ENCODE measurements at regions not wholly inside any gene's neighbourhood (a gene's known extent, or its start where the extent isn't known, plus 50 kb on each side); places are given as distances from the start of the nearest gene placed in this dataset.

DNA sequence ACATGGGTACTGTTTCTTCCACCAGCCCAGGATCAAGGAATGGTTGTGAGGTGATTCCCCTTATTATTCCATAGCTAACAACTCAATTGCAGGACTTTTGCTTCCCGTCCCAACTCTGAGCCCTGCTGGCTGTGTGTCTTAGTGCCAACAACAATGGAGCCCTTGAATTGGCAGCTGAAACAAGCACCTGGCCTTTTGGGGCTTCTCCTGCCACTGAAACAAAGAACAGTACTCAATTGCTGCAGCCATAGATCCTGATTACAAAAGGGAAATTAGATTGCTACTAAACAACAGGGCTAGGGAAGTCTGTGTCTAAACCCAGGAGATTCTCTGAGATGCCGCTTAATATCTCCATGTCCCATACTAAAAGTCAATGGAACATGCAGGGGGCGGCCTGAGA is 61.3 kb upstream of the CARMIL1 start:
- DNase-seq (ENCODE audit: low read depth, low spot score): no peak
- H3K9me3 Mint-ChIP-seq: peaks cover 3% of the 10 kb centered on the region
- no peak overlapping the region for H3K4me3 Mint-ChIP-seq
- no peak overlapping the region for H3K27ac Mint-ChIP-seq (ENCODE audit: unreplicated experiment)
- no peaks in the 10 kb centered on the region for H3K36me3 Mint-ChIP-seq (ENCODE audit: low read depth)
- no peaks in the 10 kb centered on the region for H3K27me3 Mint-ChIP-seq (ENCODE audit: low read depth)
- TF ChIP-seq, protein P1, sequence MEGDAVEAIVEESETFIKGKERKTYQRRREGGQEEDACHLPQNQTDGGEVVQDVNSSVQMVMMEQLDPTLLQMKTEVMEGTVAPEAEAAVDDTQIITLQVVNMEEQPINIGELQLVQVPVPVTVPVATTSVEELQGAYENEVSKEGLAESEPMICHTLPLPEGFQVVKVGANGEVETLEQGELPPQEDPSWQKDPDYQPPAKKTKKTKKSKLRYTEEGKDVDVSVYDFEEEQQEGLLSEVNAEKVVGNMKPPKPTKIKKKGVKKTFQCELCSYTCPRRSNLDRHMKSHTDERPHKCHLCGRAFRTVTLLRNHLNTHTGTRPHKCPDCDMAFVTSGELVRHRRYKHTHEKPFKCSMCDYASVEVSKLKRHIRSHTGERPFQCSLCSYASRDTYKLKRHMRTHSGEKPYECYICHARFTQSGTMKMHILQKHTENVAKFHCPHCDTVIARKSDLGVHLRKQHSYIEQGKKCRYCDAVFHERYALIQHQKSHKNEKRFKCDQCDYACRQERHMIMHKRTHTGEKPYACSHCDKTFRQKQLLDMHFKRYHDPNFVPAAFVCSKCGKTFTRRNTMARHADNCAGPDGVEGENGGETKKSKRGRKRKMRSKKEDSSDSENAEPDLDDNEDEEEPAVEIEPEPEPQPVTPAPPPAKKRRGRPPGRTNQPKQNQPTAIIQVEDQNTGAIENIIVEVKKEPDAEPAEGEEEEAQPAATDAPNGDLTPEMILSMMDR (conservative IDR thresholded peaks at IDR 0.05): no peak
- peaks cover 19% of the 10 kb centered on the region for H3K4me1 Mint-ChIP-seq

DNA sequence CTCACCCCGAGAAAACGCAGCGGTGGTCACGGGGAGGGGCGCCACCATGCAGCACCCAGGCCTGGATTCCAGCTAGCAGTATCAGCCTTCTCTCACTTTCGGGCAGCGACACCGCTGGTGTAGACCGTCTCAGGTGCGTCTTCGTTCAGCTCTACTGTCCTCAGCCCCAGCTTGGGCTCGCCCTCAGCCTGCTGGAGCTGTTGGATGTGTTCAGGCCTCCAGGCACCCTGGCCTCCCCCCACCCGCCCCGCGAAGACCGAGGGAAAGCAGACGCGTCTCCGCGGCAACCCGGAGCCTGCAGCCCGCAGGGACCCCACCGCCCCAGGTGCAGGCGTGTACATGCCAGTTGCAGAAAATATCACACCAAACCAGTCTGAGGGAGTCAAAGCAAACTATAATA is 60.8 kb upstream of the CARMIL1 start:
- H3K4me1 Mint-ChIP-seq: peaks cover 20% of the 10 kb centered on the region
- H3K27me3 Mint-ChIP-seq (ENCODE audit: low read depth): no peaks in the 10 kb centered on the region
- no peaks in the 10 kb centered on the region for H3K36me3 Mint-ChIP-seq (ENCODE audit: low read depth)
- no peak overlapping the region for H3K4me3 Mint-ChIP-seq
- no peak for DNase-seq (ENCODE audit: low read depth, low spot score)
- TF ChIP-seq, protein P1 (conservative IDR thresholded peaks at IDR 0.05): no peak
- H3K27ac Mint-ChIP-seq (ENCODE audit: unreplicated experiment): no peak overlapping the region
- H3K9me3 Mint-ChIP-seq: peaks cover 3% of the 10 kb centered on the region

DNA sequence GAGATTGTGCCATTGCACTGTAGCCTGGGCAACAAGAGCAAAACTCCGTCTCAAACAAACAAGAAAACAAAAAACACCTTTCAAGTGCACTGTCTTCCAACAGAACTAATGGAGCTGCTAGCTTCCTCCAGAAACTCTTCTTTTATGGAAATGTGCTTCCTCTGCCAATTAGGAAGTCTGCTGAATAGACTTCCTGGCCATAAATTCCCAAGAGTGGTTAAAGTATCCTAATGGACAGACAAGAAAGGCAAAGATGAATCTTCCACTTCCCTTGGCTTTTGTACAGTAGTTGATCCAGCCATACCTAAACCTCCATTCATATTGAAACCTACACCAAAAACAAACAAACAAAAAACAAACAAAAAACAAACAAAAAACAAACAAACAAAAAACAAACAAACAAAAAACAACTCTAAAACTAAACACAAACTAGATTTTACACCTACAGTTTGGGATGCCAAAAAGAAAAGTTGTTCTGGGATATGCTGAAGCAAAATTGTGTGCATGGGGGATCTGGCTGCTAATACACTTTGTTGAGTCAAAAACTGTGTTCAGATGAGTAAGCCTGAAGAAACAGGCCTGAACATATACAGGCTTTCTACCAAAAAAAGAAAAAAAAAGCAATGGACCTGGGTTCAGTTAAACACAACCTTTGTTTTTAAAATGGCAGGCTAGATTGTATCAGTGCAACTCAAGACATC is 59.8 kb upstream of the CARMIL1 start:
- peaks cover 30% of the 10 kb centered on the region for H3K4me1 Mint-ChIP-seq

DNA sequence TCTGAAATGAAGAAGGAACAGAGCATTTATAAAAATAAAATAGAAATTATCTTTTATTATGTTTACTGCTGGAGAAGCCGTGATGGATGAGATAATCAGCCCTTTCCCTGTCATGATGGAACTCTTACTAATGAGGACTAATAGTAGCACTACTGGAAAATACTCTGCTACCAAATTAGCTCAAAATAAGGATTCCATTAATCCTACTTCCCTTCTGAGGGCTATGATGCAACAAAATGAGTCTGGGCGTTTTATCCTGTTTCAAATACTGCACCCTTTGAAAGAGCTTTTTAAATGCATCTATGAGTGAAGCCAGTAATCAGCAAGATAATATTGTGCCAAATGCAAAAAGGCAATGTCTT is 59.3 kb upstream of the CARMIL1 start:
- peaks cover 30% of the 10 kb centered on the region for H3K4me1 Mint-ChIP-seq

More for the DNA sequence above, 59.8 kb upstream of the CARMIL1 start:
- DNase-seq (ENCODE audit: low read depth, low spot score): no peak
- TF ChIP-seq, protein P1 (conservative IDR thresholded peaks at IDR 0.05): no peak
- Mint-ChIP-seq H3K27me3 (ENCODE audit: low read depth) (no peaks in the 10 kb centered on the region), H3K27ac (ENCODE audit: unreplicated experiment) (no peak overlapping the region), H3K36me3 (ENCODE audit: low read depth) (no peaks in the 10 kb centered on the region), H3K4me3 (no peak overlapping the region), H3K9me3 (peaks cover 3% of the 10 kb centered on the region)

DNA sequence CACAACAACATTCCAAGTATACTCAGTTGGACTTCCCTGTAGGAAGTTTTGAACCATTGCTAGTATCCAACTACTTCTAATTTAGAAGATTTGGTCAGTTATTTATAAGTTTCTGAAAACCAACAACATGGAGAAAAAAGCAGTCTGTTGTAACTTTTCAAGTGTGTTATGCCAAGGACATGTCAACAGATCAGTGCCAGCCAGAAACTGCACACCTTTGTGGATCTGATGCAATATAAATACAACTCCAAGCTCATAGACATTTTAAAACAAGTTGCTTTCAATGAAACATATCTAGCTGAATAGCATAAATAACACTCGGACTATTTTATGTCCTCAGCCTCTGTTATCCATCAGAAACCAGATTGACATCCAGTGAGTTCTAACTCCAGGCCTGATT is 58.3 kb upstream of the CARMIL1 start:
- Mint-ChIP-seq H3K4me3 (no peak overlapping the region), H3K36me3 (ENCODE audit: low read depth) (no peaks in the 10 kb centered on the region), H3K27me3 (ENCODE audit: low read depth) (no peaks in the 10 kb centered on the region), H3K9me3 (no peaks in the 10 kb centered on the region), H3K4me1 (peaks cover 30% of the 10 kb centered on the region), H3K27ac (ENCODE audit: unreplicated experiment) (no peak overlapping the region)
- no peak for DNase-seq (ENCODE audit: low read depth, low spot score)
- TF ChIP-seq, protein P1 (conservative IDR thresholded peaks at IDR 0.05): no peak

More for the DNA sequence above, 59.3 kb upstream of the CARMIL1 start:
- H3K27ac Mint-ChIP-seq (ENCODE audit: unreplicated experiment): no peak overlapping the region
- peaks cover 3% of the 10 kb centered on the region for H3K9me3 Mint-ChIP-seq
- TF ChIP-seq, protein P1 (conservative IDR thresholded peaks at IDR 0.05): no peak
- no peaks in the 10 kb centered on the region for H3K36me3 Mint-ChIP-seq (ENCODE audit: low read depth)
- no peaks in the 10 kb centered on the region for H3K27me3 Mint-ChIP-seq (ENCODE audit: low read depth)
- no peak overlapping the region for H3K4me3 Mint-ChIP-seq
- DNase-seq (ENCODE audit: low read depth, low spot score): no peak

Data from neural crest cell (in vitro differentiated cells).